Activated CD4-positive, alpha-beta T cell treated with anti-CD3 and anti-CD28 coated beads for 4 hours (primary cell): ENCODE measurements at regions not wholly inside any gene's neighbourhood (a gene's known extent, or its start where the extent isn't known, plus 50 kb on each side); places are given as distances from the start of the nearest gene placed in this dataset.

Experiments
- DNase-seq, 2 donors: peaks; one replicate each; pipeline ENCODE4 v3.0.0-alpha.2; 2020

- DNase-seq = no peak
Measured at GRCh38 chr14:100399052-100399849, 76.1 kb downstream of the SLC25A47 start.

GRCh38 chr14:100400115-100400514 lies 77.0 kb downstream of the SLC25A47 start:
- DNase-seq = no peak

GRCh38 chr14:100401031-100401692 lies 78.0 kb downstream of the SLC25A47 start:
- DNase-seq = no peak

GRCh38 chr14:100401792-100402191 lies 78.7 kb downstream of the SLC25A47 start:
- no peak for DNase-seq

- DNase-seq = no peak
Measured at GRCh38 chr14:100402631-100403030, 79.5 kb downstream of the SLC25A47 start.

- no peak for DNase-seq
Measured at GRCh38 chr14:100403105-100403504, 80.0 kb downstream of the SLC25A47 start.

GRCh38 chr14:100403802-100404365 lies 80.7 kb downstream of the SLC25A47 start:
- DNase-seq = no peak

- DNase-seq = no peak
Measured at GRCh38 chr14:100404419-100404818, 81.3 kb downstream of the SLC25A47 start.

- no peak for DNase-seq
Measured at GRCh38 chr14:100405760-100406455, 82.8 kb downstream of the SLC25A47 start.

GRCh38 chr14:100406505-100407131 lies 83.5 kb downstream of the SLC25A47 start:
- DNase-seq = no peak

- DNase-seq = no peak
Measured at GRCh38 chr14:100407376-100408102, 84.4 kb downstream of the SLC25A47 start.

GRCh38 chr14:100408350-100409002 lies 85.3 kb downstream of the SLC25A47 start:
- no peak for DNase-seq

- DNase-seq = no peak
Measured at GRCh38 chr14:100409003-100409360, 85.8 kb downstream of the SLC25A47 start.

GRCh38 chr14:100409651-100410050 lies 86.5 kb downstream of the SLC25A47 start:
- DNase-seq = no peak

GRCh38 chr14:100410056-100410565 lies 87.0 kb downstream of the SLC25A47 start:
- DNase-seq = no peak

GRCh38 chr14:100413699-100414098 lies 90.6 kb downstream of the SLC25A47 start:
- no peak for DNase-seq

- no peak for DNase-seq
Measured at GRCh38 chr14:100415226-100415625, 92.1 kb downstream of the SLC25A47 start.

GRCh38 chr14:100416081-100416680 lies 93.0 kb downstream of the SLC25A47 start:
- no peak for DNase-seq

- DNase-seq = no peak
Measured at GRCh38 chr14:100416921-100417860, 94.1 kb downstream of the SLC25A47 start.

- no peak for DNase-seq
Measured at GRCh38 chr14:100419856-100420255, 96.7 kb downstream of the SLC25A47 start.
